Superior temporal gyrus (tissue), 1 donor: ENCODE measurements at regions not wholly inside any gene's neighbourhood (a gene's known extent, or its start where the extent isn't known, plus 50 kb on each side); places are given as distances from the start of the nearest gene placed in this dataset.

ENCODE experiments used
- DNase-seq: peaks from one replicate; pipeline ENCODE4 v3.0.0-alpha.2; 2016; ENCODE audit errors: extremely low spot score

GRCh38 chr17:77700165-77700881, 258.2 kb upstream of the TNRC6C start:
- no peak for DNase-seq

- DNase-seq = no peak
These were observed 256.5 kb upstream of the TNRC6C start for GRCh38 chr17:77701996-77702395.

- no peak for DNase-seq
These were observed 254.3 kb upstream of the TNRC6C start for GRCh38 chr17:77704048-77704815.

GRCh38 chr17:77706938-77707337, 251.6 kb upstream of the TNRC6C start:
- no peak for DNase-seq

GRCh38 chr17:77707546-77707945, 251.0 kb upstream of the TNRC6C start:
- no peak for DNase-seq

- no peak for DNase-seq
These were observed 250.5 kb upstream of the TNRC6C start for GRCh38 chr17:77708049-77708448.

GRCh38 chr17:77708936-77709335, 249.6 kb upstream of the TNRC6C start:
- DNase-seq = no peak

- DNase-seq = no peak
These were observed 248.9 kb upstream of the TNRC6C start for GRCh38 chr17:77709594-77709993.

GRCh38 chr17:77712578-77712977, 245.9 kb upstream of the TNRC6C start:
- DNase-seq = no peak

GRCh38 chr17:77716289-77716926, 242.1 kb upstream of the TNRC6C start:
- DNase-seq = no peak

- DNase-seq = no peak
These were observed 240.4 kb upstream of the TNRC6C start for GRCh38 chr17:77717941-77718668.

GRCh38 chr17:77718669-77718961, 239.9 kb upstream of the TNRC6C start:
- DNase-seq = no peak

- DNase-seq = no peak
These were observed 238.7 kb upstream of the TNRC6C start for GRCh38 chr17:77719806-77720205.

- no peak for DNase-seq
These were observed 237.3 kb upstream of the TNRC6C start for GRCh38 chr17:77720946-77721845.

GRCh38 chr17:77721846-77722160, 236.7 kb upstream of the TNRC6C start:
- no peak for DNase-seq

- no peak for DNase-seq
These were observed 236.1 kb upstream of the TNRC6C start for GRCh38 chr17:77722366-77722765.

- DNase-seq = peak; percentile 26
These were observed 235.2 kb upstream of the TNRC6C start for GRCh38 chr17:77723071-77723908.

GRCh38 chr17:77723909-77724875, 234.3 kb upstream of the TNRC6C start:
- no peak for DNase-seq

- no peak for DNase-seq
These were observed 233.5 kb upstream of the TNRC6C start for GRCh38 chr17:77724876-77725615.
